HCT116 (cell line): ENCODE measurements at regions not wholly inside any gene's neighbourhood (a gene's known extent, or its start where the extent isn't known, plus 50 kb on each side); places are given as distances from the start of the nearest gene placed in this dataset.

ENCODE experiments used
- ATAC-seq: fragments of 200-7000 bp; cut with Tn5 transposase; 2 replicates; pipeline ENCODE4 v1.9.1; 2020; ENCODE audit warnings: mild to moderate bottlenecking, moderate library complexity
- BruUV-seq: library from RNA; stranded (reverse); fragments of 400-500 nt; replicated peaks from 2 replicates; lab custom pipeline; 2021; lab: Mats Ljungman, UMichigan
- CTCF ChIA-PET: fragments of 300-600 bp; sonication (Branson Sonifier 250); formaldehyde crosslinking; loops from one replicate; lab custom pipeline; 2021; ENCODE audit warnings: antibody characterized with exemption; lab: Charles Lee
- POLR2A ChIA-PET: fragments of 300-600, 350-600 bp; sonication (Branson Sonifier 250); formaldehyde crosslinking; loops from one replicate; lab custom pipeline; 2021; ENCODE audit warnings: antibody characterized with exemption; lab: Charles Lee
- RAD21 ChIA-PET, 2 experiments: fragments of 300-600 bp; sonication (Branson Sonifier 250); formaldehyde crosslinking; loops; one replicate each; lab custom pipeline; 2023; ENCODE audit warnings: low total read pairs in 2 of 2; ENCODE audit not compliant: uncharacterized antibody in 2 of 2, unreplicated experiment in 2 of 2, low non-redundant PET in 1 of 2; lab: Charles Lee
- DNase-seq: peaks from one replicate; pipeline ENCODE4 v3.0.0-alpha.2; 2010; ENCODE audit warnings: low read depth, low spot score
- H2AFZ ChIP-seq: fragments of 200-600 bp; shearing (Covaris generic), sonication (generic); 2 replicates; pipeline ENCODE4 v1.6.1; 2017; ENCODE audit warnings: low read depth, mixed run types, mixed read lengths, antibody characterized with exemption, low read length; ENCODE audit not compliant: poor library complexity, severe bottlenecking
- H3K27ac ChIP-seq: 2 replicates; pipeline ENCODE4 v1.5.1; 2012; ENCODE audit warnings: low read depth, low read length
- H3K27me3 ChIP-seq: fragments of 200-600 bp; sonication (generic); 2 replicates; pipeline ENCODE4 v1.6.1; 2016; ENCODE audit warnings: mixed run types, low read length, mixed read lengths; ENCODE audit not compliant: insufficient read depth
- H3K36me3 ChIP-seq, 2 experiments: fragments of 200-500 bp in 1 of 2; fragments of 200-600 bp in 1 of 2; sonication (Bioruptor generic) in 1 of 2; sonication (generic) in 1 of 2; 2 replicates each; pipeline versions ENCODE4 v1.5.1 to v1.6.1; 2014 to 2016; ENCODE audit warnings: low read length in 2 of 2, inconsistent platforms in 1 of 2, mixed read lengths in 1 of 2, mixed run types in 1 of 2; ENCODE audit not compliant: insufficient read depth in 2 of 2, control insufficient read depth in 1 of 2
- H3K4me1 ChIP-seq, 2 experiments: fragments of 200-600 bp in 1 of 2; sonication (generic) in 1 of 2; 2 replicates each; pipeline versions ENCODE4 v1.5.1 to v1.6.1; 2012 to 2017; ENCODE audit warnings: low read length in 2 of 2, inconsistent platforms in 1 of 2, mild to moderate bottlenecking in 1 of 2, mixed read lengths in 1 of 2, mixed run types in 1 of 2, moderate library complexity in 1 of 2; ENCODE audit not compliant: insufficient read depth in 2 of 2, control insufficient read depth in 1 of 2
- H3K4me2 ChIP-seq: fragments of 200-600 bp; sonication (generic); 2 replicates; pipeline ENCODE4 v1.6.1; 2017; ENCODE audit warnings: mixed run types, low read length, mixed read lengths
- H3K4me3 ChIP-seq, 2 experiments: fragments of 200-600 bp in 1 of 2; sonication (generic) in 1 of 2; replicated peaks in 1 of 2; 2 replicates each; pipeline ENCODE4 v1.5.1; 2011 to 2016; ENCODE audit warnings: low read length in 2 of 2, control low read depth in 1 of 2, low read depth in 1 of 2, mild to moderate bottlenecking in 1 of 2, mixed read lengths in 1 of 2, mixed run types in 1 of 2
- H3K79me2 ChIP-seq: fragments of 200-600 bp; sonication (generic); 2 replicates; pipeline ENCODE4 v1.6.1; 2017; ENCODE audit warnings: mild to moderate bottlenecking, mixed run types, low read length, moderate library complexity, mixed read lengths; ENCODE audit not compliant: insufficient read depth
- H3K9ac ChIP-seq: fragments of 200-600 bp; sonication (generic); 2 replicates; pipeline ENCODE4 v1.6.1; 2016; ENCODE audit warnings: low read length, mixed read lengths
- H3K9me2 ChIP-seq: fragments of 200-600 bp; sonication (generic), shearing (Covaris generic); 2 replicates; pipeline ENCODE4 v1.6.1; 2017; ENCODE audit warnings: mixed run types, mild to moderate bottlenecking, moderate library complexity; ENCODE audit not compliant: insufficient read depth
- H3K9me3 ChIP-seq, 2 experiments: fragments of 200-500 bp in 1 of 2; fragments of 200-600 bp in 1 of 2; sonication (Bioruptor generic) in 1 of 2; sonication (generic) in 1 of 2; 2 replicates each; pipeline ENCODE4 v1.6.1; 2014 to 2017; ENCODE audit warnings: low read length in 2 of 2, mixed read lengths in 2 of 2, inconsistent platforms in 1 of 2, low read depth in 1 of 2, mild to moderate bottlenecking in 1 of 2, mixed run types in 1 of 2, moderate library complexity in 1 of 2; ENCODE audit not compliant: control insufficient read depth in 1 of 2, insufficient read depth in 1 of 2
- H4K20me1 ChIP-seq: fragments of 200-600 bp; sonication (generic), shearing (Covaris generic); 2 replicates; pipeline ENCODE4 v1.6.1; 2017; ENCODE audit warnings: mixed run types, mild to moderate bottlenecking, moderate library complexity; ENCODE audit not compliant: insufficient read depth
- CBX3 ChIP-seq: IDR thresholded peaks from 2 replicates; pipeline ENCODE4 v1.6.1; 2012; ENCODE audit warnings: low read depth
- ELF1 ChIP-seq: IDR thresholded peaks from 2 replicates; pipeline ENCODE4 v1.6.1; 2012; ENCODE audit warnings: low read depth, borderline replicate concordance
- EZH2 ChIP-seq: fragments of 200-600 bp; sonication (generic); IDR thresholded peaks from 2 replicates; pipeline ENCODE4 v1.6.1; 2017; ENCODE audit warnings: antibody characterized with exemption, mixed run types
- FOSL1 ChIP-seq: IDR thresholded peaks from 2 replicates; pipeline ENCODE4 v1.6.1; 2012; ENCODE audit warnings: low read depth
- SP1 ChIP-seq: IDR thresholded peaks from 2 replicates; pipeline ENCODE4 v1.6.1; 2012; ENCODE audit warnings: low read depth
- ZFX ChIP-seq: fragments of 450-650 bp; IDR thresholded peaks from 2 replicates; pipeline ENCODE4 v1.6.1; 2017
- intact Hi-C: fragments of 100-400 bp; cut with micrococcal nuclease; formaldehyde crosslinking; loops from 2 replicates; pipeline ENCODE4 v1.10.0; 2022

DNA sequence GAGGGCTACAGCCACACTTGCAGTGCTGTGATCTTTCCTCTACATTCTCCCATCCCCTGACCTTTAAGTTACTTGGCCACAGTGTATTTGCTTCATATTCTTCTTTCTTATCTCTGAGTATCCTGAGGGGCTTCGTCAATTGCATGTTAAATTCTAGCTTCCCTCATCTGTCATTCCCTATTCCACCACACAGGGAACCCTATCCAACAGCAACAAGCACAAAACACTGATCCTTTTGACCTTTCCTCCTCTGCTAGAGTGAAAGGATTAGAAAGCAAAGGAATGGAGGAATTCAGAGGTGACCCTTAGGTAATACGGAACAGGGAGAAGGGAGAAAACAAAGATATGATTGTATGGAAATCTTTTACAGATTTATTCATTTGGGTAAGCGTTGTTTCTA, 1061.7 kb upstream of the TENM4 start:
- Histone ChIP-seq H3K27me3 (no peaks in the 10 kb centered on the region), H4K20me1 (no peaks in the 10 kb centered on the region), H3K79me2 (no peaks in the 10 kb centered on the region), H3K9me3 (peaks cover 0 to 29% of the 10 kb centered on the region in 2 experiments; a peak in 2 of 4 replicates), H3K9me2 (no peaks in the 10 kb centered on the region), H3K4me3 (no peak overlapping the region), H3K27ac (no peak overlapping the region), H3K36me3 (no peaks in the 10 kb centered on the region), H3K4me2 (no peak overlapping the region), H3K9ac (no peak overlapping the region), H2AFZ (no peak overlapping the region), H3K4me1 (no peaks in the 10 kb centered on the region)
- ATAC-seq (no peak), DNase-seq (no peak)
- RAD21 ChIA-PET, result no interaction called here
- POLR2A ChIA-PET, result no interaction called here
- CTCF ChIA-PET, result no interaction called here
- intact Hi-C loops, result no loop called here
- no TSS peak for BruUV-seq
- TF ChIP-seq CBX3 (no peak), FOSL1 (no peak), ZFX (no peak), ELF1 (no peak), EZH2 (no peak)

DNA sequence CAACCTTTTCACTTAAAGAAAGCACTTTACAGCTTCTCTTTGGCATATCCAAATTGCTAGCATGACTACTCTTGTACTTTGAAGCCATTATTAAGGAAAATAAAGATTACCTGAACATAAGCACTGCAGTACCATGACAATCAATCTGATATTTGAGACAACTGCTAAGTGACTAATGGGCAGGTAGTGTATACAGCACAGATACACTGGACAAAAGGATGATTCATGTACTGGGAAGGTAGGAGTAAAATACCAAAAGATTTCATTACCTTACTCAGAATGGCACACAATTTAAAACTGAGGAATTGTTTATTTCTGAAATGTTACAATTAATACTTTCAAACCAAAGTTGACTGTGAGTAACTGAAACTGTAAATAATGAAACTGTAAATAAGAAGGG, 1054.3 kb upstream of the TENM4 start:
- RAD21 ChIA-PET, result no interaction called here
- TF ChIP-seq ELF1 (no peak), SP1 (no peak), EZH2 (no peak)
- intact Hi-C loops, result no loop called here
- H3K4me2 ChIP-seq, result no peak overlapping the region
- ATAC-seq (no peak), DNase-seq (no peak)
- no peak overlapping the region for H3K4me3 ChIP-seq
- CTCF ChIA-PET, result no interaction called here
- no peaks in the 10 kb centered on the region for H3K36me3 ChIP-seq
- no peaks in the 10 kb centered on the region for H3K4me1 ChIP-seq
- BruUV-seq, result no TSS peak
- H2AFZ ChIP-seq, result no peak overlapping the region
- H3K79me2 ChIP-seq, result no peaks in the 10 kb centered on the region
- no peaks in the 10 kb centered on the region for H3K27me3 ChIP-seq
- peaks cover 8 to 17% of the 10 kb centered on the region in 2 experiments; a peak in 2 of 4 replicates for H3K9me3 ChIP-seq
- H4K20me1 ChIP-seq, result no peaks in the 10 kb centered on the region
- H3K27ac ChIP-seq, result no peak overlapping the region
- no peak overlapping the region for H3K9ac ChIP-seq
- no peaks in the 10 kb centered on the region for H3K9me2 ChIP-seq
- POLR2A ChIA-PET, result no interaction called here
